Breast epithelium (tissue), 3 donors: ENCODE measurements at regions not wholly inside any gene's neighbourhood (a gene's known extent, or its start where the extent isn't known, plus 50 kb on each side); places are given as distances from the start of the nearest gene placed in this dataset.

ENCODE experiments used
- CTCF ChIP-seq, 3 donors: fragments of 450-650 bp; IDR thresholded peaks; one replicate each; pipeline ENCODE4 v1.5.1; 2016 to 2017; ENCODE audit warnings: antibody characterized with exemption in 3 of 3, mild to moderate bottlenecking in 3 of 3, moderate library complexity in 3 of 3
- POLR2A ChIP-seq: fragments of 450-650 bp; IDR thresholded peaks from one replicate; pipeline ENCODE4 v1.6.1; 2016; ENCODE audit warnings: antibody characterized with exemption, mild to moderate bottlenecking, moderate library complexity
- POLR2AphosphoS5 ChIP-seq, 3 donors: sonication (generic); formaldehyde crosslinking; IDR thresholded peaks; one replicate each; pipeline ENCODE4 v1.6.1; 2017; ENCODE audit warnings: antibody characterized with exemption in 3 of 3

DNA sequence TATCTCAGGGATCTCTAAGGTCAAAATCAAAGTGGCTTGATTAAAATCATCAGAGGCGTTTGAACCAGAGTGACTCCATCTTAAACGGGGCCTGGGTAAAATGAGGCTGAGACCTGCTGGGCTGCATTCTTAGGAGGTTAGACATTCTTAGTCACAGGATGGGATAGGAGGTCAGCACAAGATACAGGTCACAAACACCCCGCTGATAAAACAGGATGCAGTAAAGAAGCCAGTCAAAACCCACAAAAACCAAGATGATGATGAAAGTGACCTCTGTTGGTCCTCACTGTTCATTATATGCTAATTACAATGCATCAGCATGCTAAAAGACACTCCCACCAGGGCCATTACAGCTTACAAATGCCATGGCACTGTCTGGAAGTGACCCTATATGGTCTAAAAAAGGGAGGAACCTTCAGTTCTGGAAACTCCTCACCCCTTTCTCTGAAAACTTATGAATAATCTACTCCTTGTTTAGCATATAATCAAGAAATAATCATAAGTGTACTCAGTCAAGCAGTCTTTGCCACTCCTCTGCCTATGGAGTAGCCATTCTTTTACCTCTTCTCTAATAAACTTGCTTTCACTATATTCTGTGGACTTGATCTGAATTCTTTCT, 143.3 kb upstream of the SLCO3A1 start:
- TF ChIP-seq POLR2A (no peak), CTCF (IDR thresholded peaks at IDR 0.05) (no peak), POLR2AphosphoS5 (IDR thresholded peaks at IDR 0.05) (no peak)
